Esophagus squamous epithelium (tissue), 5 donors: ENCODE measurements at regions not wholly inside any gene's neighbourhood (a gene's known extent, or its start where the extent isn't known, plus 50 kb on each side); places are given as distances from the start of the nearest gene placed in this dataset.

ENCODE experiments used
- DNase-seq: peaks from one replicate; lab custom pipeline; 2025; lab: John Stamatoyannopoulos, UW
- H3K27ac ChIP-seq, 4 donors: fragments of 200-600 bp; sonication (generic); one replicate each; pipeline ENCODE4 v1.5.1; 2016 to 2019; ENCODE audit warnings: mild to moderate bottlenecking in 1 of 4
- H3K27me3 ChIP-seq, 4 donors: fragments of 200-600 bp; sonication (generic); 1 replicate in 3 of 4; 2 replicates in 1 of 4; pipeline versions ENCODE4 v1.5.1 to v1.6.0; 2017 to 2021; ENCODE audit warnings: antibody characterized with exemption in 1 of 4
- H3K36me3 ChIP-seq, 3 donors: fragments of 200-600 bp; sonication (generic); one replicate each; pipeline ENCODE4 v1.5.1; 2016 to 2019
- H3K4me1 ChIP-seq, 3 donors: fragments of 200-600 bp; sonication (generic); one replicate each; pipeline ENCODE4 v1.5.1; 2017 to 2019
- H3K4me3 ChIP-seq, 4 donors: fragments of 200-600 bp; sonication (generic); 1 replicate in 3 of 4; 2 replicates in 1 of 4; pipeline ENCODE4 v1.5.1; 2016 to 2019; ENCODE audit warnings: mild to moderate bottlenecking in 2 of 4, moderate library complexity in 1 of 4
- H3K9me3 ChIP-seq, 3 donors: fragments of 200-600 bp; sonication (generic); one replicate each; pipeline ENCODE4 v1.5.1; 2016 to 2019
- POLR2A ChIP-seq, 4 donors: fragments of 450-650 bp; IDR thresholded peaks; one replicate each; pipeline ENCODE4 v1.6.1; 2017; ENCODE audit warnings: antibody characterized with exemption in 4 of 4, mild to moderate bottlenecking in 4 of 4, moderate library complexity in 3 of 4
- WGBS, 2 donors: methylation state at CpG; one replicate each; pipeline ENCODE4 v1.1.5; 2018; 5-methylcytosine and 5-hydroxymethylcytosine counted together
- intact Hi-C: fragments of 100-400 bp; cut with DNase I; formaldehyde crosslinking; loops from one replicate; pipeline ENCODE4 v1.15.0; 2022
- TF ChIP-seq, protein P1 (sequence below), 6 experiments: fragments of 450-650 bp in 4 of 6; fragments of 200-600 bp in 2 of 6; sonication (generic) in 2 of 6; IDR thresholded peaks; one replicate each; pipeline ENCODE4 v1.5.1; 2016 to 2019; ENCODE audit warnings: antibody characterized with exemption in 6 of 6, mild to moderate bottlenecking in 4 of 6, moderate library complexity in 4 of 6
- donor health status: DM: yes; HTN: yes; CAD: no.

DNA sequence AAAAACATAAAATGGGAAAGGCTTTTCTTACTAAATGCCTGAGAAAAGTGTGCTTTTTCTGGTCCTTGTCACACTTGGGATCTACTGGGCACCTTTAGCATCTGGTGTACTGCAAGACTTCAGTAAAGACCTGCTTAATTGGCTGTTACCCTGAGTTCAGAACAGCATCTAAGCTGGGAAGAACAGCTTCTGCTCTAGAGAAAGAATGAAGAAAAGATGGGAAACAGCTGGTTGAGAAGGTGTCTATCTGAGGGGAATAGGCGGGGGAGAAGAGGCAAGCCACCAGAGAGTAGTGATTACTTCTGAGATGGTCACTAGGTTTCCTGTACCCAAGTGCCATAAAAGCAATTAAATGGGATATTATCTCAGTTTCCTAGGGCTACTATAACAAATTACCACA lies 128.2 kb upstream of the SPACA1 start:
- H3K36me3 ChIP-seq = no peaks in the 10 kb centered on the region
- intact Hi-C loops = no loop called here
- no peaks in the 10 kb centered on the region for H3K9me3 ChIP-seq
- H3K27ac ChIP-seq = no peak overlapping the region
- 86 to 94% methylated on average over 1 of the region's 1 CpG for WGBS, 2 donors
- H3K27me3 ChIP-seq = no peaks in the 10 kb centered on the region
- no peak overlapping the region for H3K4me3 ChIP-seq
- no peak for DNase-seq
- H3K4me1 ChIP-seq = no peaks in the 10 kb centered on the region
- no peak for TF ChIP-seq POLR2A (IDR thresholded peaks at IDR 0.05)
- TF ChIP-seq, protein P1, sequence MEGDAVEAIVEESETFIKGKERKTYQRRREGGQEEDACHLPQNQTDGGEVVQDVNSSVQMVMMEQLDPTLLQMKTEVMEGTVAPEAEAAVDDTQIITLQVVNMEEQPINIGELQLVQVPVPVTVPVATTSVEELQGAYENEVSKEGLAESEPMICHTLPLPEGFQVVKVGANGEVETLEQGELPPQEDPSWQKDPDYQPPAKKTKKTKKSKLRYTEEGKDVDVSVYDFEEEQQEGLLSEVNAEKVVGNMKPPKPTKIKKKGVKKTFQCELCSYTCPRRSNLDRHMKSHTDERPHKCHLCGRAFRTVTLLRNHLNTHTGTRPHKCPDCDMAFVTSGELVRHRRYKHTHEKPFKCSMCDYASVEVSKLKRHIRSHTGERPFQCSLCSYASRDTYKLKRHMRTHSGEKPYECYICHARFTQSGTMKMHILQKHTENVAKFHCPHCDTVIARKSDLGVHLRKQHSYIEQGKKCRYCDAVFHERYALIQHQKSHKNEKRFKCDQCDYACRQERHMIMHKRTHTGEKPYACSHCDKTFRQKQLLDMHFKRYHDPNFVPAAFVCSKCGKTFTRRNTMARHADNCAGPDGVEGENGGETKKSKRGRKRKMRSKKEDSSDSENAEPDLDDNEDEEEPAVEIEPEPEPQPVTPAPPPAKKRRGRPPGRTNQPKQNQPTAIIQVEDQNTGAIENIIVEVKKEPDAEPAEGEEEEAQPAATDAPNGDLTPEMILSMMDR (IDR thresholded peaks at IDR 0.05) = no peak

GRCh38 chr6:87919001-87919400 lies 128.6 kb upstream of the SPACA1 start:
- Histone ChIP-seq H3K36me3 (no peaks in the 10 kb centered on the region), H3K4me3 (no peak overlapping the region), H3K9me3 (no peaks in the 10 kb centered on the region), H3K27ac (no peak overlapping the region), H3K27me3 (no peaks in the 10 kb centered on the region), H3K4me1 (no peaks in the 10 kb centered on the region)
- no peak for DNase-seq
- TF ChIP-seq POLR2A (IDR thresholded peaks at IDR 0.05) = no peak
- TF ChIP-seq, protein P1 (IDR thresholded peaks at IDR 0.05) = no peak
- 75% methylated on average over 1 of the region's 1 CpG for WGBS, 2 donors
- intact Hi-C loops = no loop called here

GRCh38 chr6:87918461-87918941 lies 129.1 kb upstream of the SPACA1 start:
- H3K4me1 ChIP-seq = no peaks in the 10 kb centered on the region
- intact Hi-C loops = no loop called here
- TF ChIP-seq, protein P1 (IDR thresholded peaks at IDR 0.05) = no peak
- TF ChIP-seq POLR2A (IDR thresholded peaks at IDR 0.05) = no peak

GRCh38 chr6:87917886-87918285 lies 129.8 kb upstream of the SPACA1 start:
- H3K27me3 ChIP-seq = no peaks in the 10 kb centered on the region
- intact Hi-C loops = no loop called here
- H3K36me3 ChIP-seq = no peaks in the 10 kb centered on the region
- TF ChIP-seq, protein P1 (IDR thresholded peaks at IDR 0.05) = no peak
- no peak for TF ChIP-seq POLR2A (IDR thresholded peaks at IDR 0.05)
- no peak overlapping the region for H3K27ac ChIP-seq
- no peak for DNase-seq
- 59 to 65% methylated on average over 1 of the region's 1 CpG for WGBS, 2 donors
- no peaks in the 10 kb centered on the region for H3K9me3 ChIP-seq
- H3K4me1 ChIP-seq = no peaks in the 10 kb centered on the region
- H3K4me3 ChIP-seq = no peak overlapping the region

More at GRCh38 chr6:87918461-87918941, 129.1 kb upstream of the SPACA1 start:
- no peak overlapping the region for H3K4me3 ChIP-seq
- H3K27ac ChIP-seq = no peak overlapping the region
- WGBS, 2 donors = 49 to 68% methylated on average over 5 of the region's 5 CpGs
- H3K9me3 ChIP-seq = no peaks in the 10 kb centered on the region
- H3K36me3 ChIP-seq = no peaks in the 10 kb centered on the region
- H3K27me3 ChIP-seq = no peaks in the 10 kb centered on the region
- no peak for DNase-seq

GRCh38 chr6:87916446-87916845 lies 131.2 kb upstream of the SPACA1 start:
- Histone ChIP-seq H3K27me3 (peaks cover 0 to 2% (median 0%) of the 10 kb centered on the region in 4 donors), H3K27ac (no peak overlapping the region), H3K36me3 (no peaks in the 10 kb centered on the region), H3K4me3 (no peak overlapping the region), H3K9me3 (no peaks in the 10 kb centered on the region), H3K4me1 (no peaks in the 10 kb centered on the region)
- no peak for DNase-seq
- 73 to 91% methylated on average over 1 of the region's 1 CpG for WGBS, 2 donors
- intact Hi-C loops = no loop called here
- TF ChIP-seq POLR2A (IDR thresholded peaks at IDR 0.05) = no peak
